ENCODE measurements at regions not wholly inside any gene's neighbourhood (a gene's known extent, or its start where the extent isn't known, plus 50 kb on each side); places are given as distances from the start of the nearest gene placed in this dataset.

DNA sequence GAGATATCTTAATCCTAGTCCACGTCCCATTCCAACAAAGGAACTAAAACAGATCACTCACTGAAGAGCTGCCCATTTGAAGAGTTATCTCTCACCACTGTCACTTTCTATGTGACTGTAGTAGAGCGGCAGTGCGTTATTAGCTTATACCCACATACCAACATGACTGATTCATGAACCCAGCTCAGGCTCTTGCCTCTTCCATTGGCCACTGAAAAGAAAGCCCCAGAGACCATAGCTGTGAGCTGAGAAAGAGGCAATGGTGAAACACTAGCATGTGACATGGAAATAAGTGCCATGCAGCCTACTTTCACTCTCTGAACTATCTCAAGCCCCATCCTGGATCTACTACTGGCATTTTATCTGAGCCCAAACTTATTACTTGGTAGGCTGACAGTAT is 151.7 kb upstream of the MOCS2 start:
- Histone ChIP-seq H3K79me2 (ENCODE audit: control insufficient read depth, insufficient read depth, low read length) (no peaks in the 10 kb centered on the region), H3K36me3 (ENCODE audit: control insufficient read depth in 2 of 2, extremely low read depth in 1 of 2, insufficient read depth in 2 of 2, low read length in 2 of 2) (peaks cover 0 to 6% of the 10 kb centered on the region in 2 experiments), H3K9me1 (ENCODE audit: control insufficient read depth, extremely low read depth, insufficient read depth, low read length) (no peaks in the 10 kb centered on the region), H3K4me3 (ENCODE audit: control insufficient read depth in 2 of 3, extremely low read depth in 1 of 3, insufficient read depth in 2 of 3, low read depth in 1 of 3, low read length in 3 of 3) (no peak overlapping the region), H3K4me2 (ENCODE audit: control insufficient read depth, extremely low read depth, insufficient read depth, low read depth, low read length) (no peak overlapping the region), H3K27me3 (ENCODE audit: control insufficient read depth, extremely low read depth, insufficient read depth, low read length) (no peaks in the 10 kb centered on the region), H3K9ac (ENCODE audit: control insufficient read depth, extremely low read depth, insufficient read depth, low read length) (no peak overlapping the region), H4K20me1 (ENCODE audit: control insufficient read depth, extremely low read depth, insufficient read depth, low read length) (no peaks in the 10 kb centered on the region), H3K9me3 (ENCODE audit: control insufficient read depth, low read depth, low read length) (no peaks in the 10 kb centered on the region), H2AFZ (ENCODE audit: control insufficient read depth, low read length) (no peak overlapping the region), H3K4me1 (ENCODE audit: control insufficient read depth, extremely low read depth, insufficient read depth, low read length) (peaks cover 36% of the 10 kb centered on the region), H3K27ac (ENCODE audit: control insufficient read depth, insufficient read depth, low read length) (no peak overlapping the region)
- FAIRE-seq (peak; percentile 9), DNase-seq (ENCODE audit: low read depth, low spot score) (no peak)
- TF ChIP-seq EZH2 (IDR thresholded peaks at IDR 0.05; ENCODE audit: low read length), result no peak
- dilution Hi-C loops (cut with MboI; ENCODE audit: extremely low pct_ligation_motif_present, low sequenced_read_pairs), result no loop called here

DNA sequence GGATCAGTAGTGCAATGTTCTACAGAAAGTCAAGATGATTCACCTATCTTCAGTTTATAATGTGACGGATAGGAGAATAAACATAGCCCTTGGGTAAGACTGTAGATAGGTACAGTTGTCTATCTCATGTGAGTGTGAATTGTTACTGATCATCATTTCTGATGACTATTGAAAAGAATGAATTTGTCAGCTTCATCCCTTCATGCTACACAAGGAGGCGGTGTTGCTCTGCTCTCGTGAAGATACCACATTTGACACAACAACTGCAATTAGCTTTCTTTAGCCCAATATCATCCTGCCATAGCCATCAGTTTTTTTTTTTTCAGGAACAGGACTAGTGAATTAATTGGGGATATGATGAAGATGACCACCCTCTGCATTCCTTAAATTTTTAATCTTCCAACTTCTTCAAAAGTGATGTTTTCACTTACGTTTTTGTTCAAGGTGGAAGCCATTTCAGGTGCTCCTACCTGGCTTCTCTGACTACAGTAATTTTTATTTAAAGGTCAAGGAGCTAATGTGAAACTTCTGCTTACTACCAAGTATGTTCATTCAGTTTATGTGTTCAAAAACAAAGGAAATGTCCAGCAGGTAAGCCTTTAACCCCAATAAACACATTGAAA is 152.9 kb upstream of the MOCS2 start:
- H3K9me3 ChIP-seq (ENCODE audit: control insufficient read depth, low read depth, low read length), result no peaks in the 10 kb centered on the region
- peak overlapping the region; percentile 56 for H3K27ac ChIP-seq (ENCODE audit: control insufficient read depth, insufficient read depth, low read length)
- peaks cover 0 to 6% of the 10 kb centered on the region in 2 experiments for H3K36me3 ChIP-seq (ENCODE audit: control insufficient read depth in 2 of 2, extremely low read depth in 1 of 2, insufficient read depth in 2 of 2, low read length in 2 of 2)
- H3K79me2 ChIP-seq (ENCODE audit: control insufficient read depth, insufficient read depth, low read length), result no peaks in the 10 kb centered on the region
- dilution Hi-C loops (cut with MboI; ENCODE audit: extremely low pct_ligation_motif_present, low sequenced_read_pairs), result no loop called here
- no peaks in the 10 kb centered on the region for H3K27me3 ChIP-seq (ENCODE audit: control insufficient read depth, extremely low read depth, insufficient read depth, low read length)
- H3K4me1 ChIP-seq (ENCODE audit: control insufficient read depth, extremely low read depth, insufficient read depth, low read length), result peaks cover 25% of the 10 kb centered on the region
- no peak overlapping the region for H3K4me2 ChIP-seq (ENCODE audit: control insufficient read depth, extremely low read depth, insufficient read depth, low read depth, low read length)
- no peak overlapping the region for H3K4me3 ChIP-seq (ENCODE audit: control insufficient read depth in 2 of 3, extremely low read depth in 1 of 3, insufficient read depth in 2 of 3, low read depth in 1 of 3, low read length in 3 of 3)
- no peaks in the 10 kb centered on the region for H4K20me1 ChIP-seq (ENCODE audit: control insufficient read depth, extremely low read depth, insufficient read depth, low read length)
- no peak overlapping the region for H2AFZ ChIP-seq (ENCODE audit: control insufficient read depth, low read length)
- H3K9me1 ChIP-seq (ENCODE audit: control insufficient read depth, extremely low read depth, insufficient read depth, low read length), result no peaks in the 10 kb centered on the region
- no peak for DNase-seq (ENCODE audit: low read depth, low spot score)
- no peak overlapping the region for H3K9ac ChIP-seq (ENCODE audit: control insufficient read depth, extremely low read depth, insufficient read depth, low read length)
- TF ChIP-seq EZH2 (IDR thresholded peaks at IDR 0.05; ENCODE audit: low read length), result no peak
- peak; percentile 75 to 84 (median 75) for TF ChIP-seq CTCF (optimal IDR thresholded peaks at IDR 0.05 in 1 of 3, IDR thresholded peaks at IDR 0.05 in 1 of 3, conservative IDR thresholded peaks at IDR 0.05 in 1 of 3; ENCODE audit: extremely low read depth in 1 of 3, insufficient read depth in 2 of 3, low read length in 3 of 3)
- peak; percentile 61 for FAIRE-seq

DNA sequence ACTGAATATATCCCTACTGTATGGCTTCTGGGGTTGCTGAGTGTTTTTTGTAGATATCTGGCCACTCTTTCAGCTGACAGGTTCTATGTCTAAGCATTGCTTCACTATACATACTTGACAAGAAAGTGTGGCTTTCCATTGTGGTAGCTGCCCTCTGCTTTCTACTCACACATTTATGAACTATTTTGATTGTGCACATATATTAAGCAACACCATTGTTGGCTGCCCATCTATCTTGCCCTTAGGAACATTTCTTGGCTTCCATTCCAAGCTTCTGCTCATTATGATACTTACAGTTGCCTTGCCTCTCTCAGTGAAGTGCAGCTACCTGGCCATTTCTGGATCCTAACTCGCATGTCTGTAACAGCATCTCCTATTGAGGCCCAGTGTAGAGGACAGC is 153.6 kb upstream of the MOCS2 start:
- peaks cover 5% of the 10 kb centered on the region for H3K9me3 ChIP-seq (ENCODE audit: control insufficient read depth, low read depth, low read length)
- no peaks in the 10 kb centered on the region for H3K79me2 ChIP-seq (ENCODE audit: control insufficient read depth, insufficient read depth, low read length)
- H4K20me1 ChIP-seq (ENCODE audit: control insufficient read depth, extremely low read depth, insufficient read depth, low read length), result no peaks in the 10 kb centered on the region
- no peak overlapping the region for H2AFZ ChIP-seq (ENCODE audit: control insufficient read depth, low read length)
- peak overlapping the region; percentile 56 for H3K27ac ChIP-seq (ENCODE audit: control insufficient read depth, insufficient read depth, low read length)
- peaks cover 20% of the 10 kb centered on the region for H3K4me1 ChIP-seq (ENCODE audit: control insufficient read depth, extremely low read depth, insufficient read depth, low read length)
- H3K9ac ChIP-seq (ENCODE audit: control insufficient read depth, extremely low read depth, insufficient read depth, low read length), result no peak overlapping the region
- dilution Hi-C loops (cut with MboI; ENCODE audit: extremely low pct_ligation_motif_present, low sequenced_read_pairs), result no loop called here
- H3K27me3 ChIP-seq (ENCODE audit: control insufficient read depth, extremely low read depth, insufficient read depth, low read length), result no peaks in the 10 kb centered on the region
- DNase-seq (ENCODE audit: low read depth, low spot score) (no peak), FAIRE-seq (peak; percentile 75)
- no peak overlapping the region for H3K4me3 ChIP-seq (ENCODE audit: control insufficient read depth in 2 of 3, extremely low read depth in 1 of 3, insufficient read depth in 2 of 3, low read depth in 1 of 3, low read length in 3 of 3)
- TF ChIP-seq EZH2 (IDR thresholded peaks at IDR 0.05; ENCODE audit: low read length) (no peak), CTCF (optimal IDR thresholded peaks at IDR 0.05 in 1 of 3, IDR thresholded peaks at IDR 0.05 in 1 of 3, conservative IDR thresholded peaks at IDR 0.05 in 1 of 3; ENCODE audit: extremely low read depth in 1 of 3, insufficient read depth in 2 of 3, low read length in 3 of 3) (no peak)
- peaks cover 0 to 6% of the 10 kb centered on the region in 2 experiments for H3K36me3 ChIP-seq (ENCODE audit: control insufficient read depth in 2 of 2, extremely low read depth in 1 of 2, insufficient read depth in 2 of 2, low read length in 2 of 2)
- H3K9me1 ChIP-seq (ENCODE audit: control insufficient read depth, extremely low read depth, insufficient read depth, low read length), result no peaks in the 10 kb centered on the region
- no peak overlapping the region for H3K4me2 ChIP-seq (ENCODE audit: control insufficient read depth, extremely low read depth, insufficient read depth, low read depth, low read length)

Measured in keratinocyte (primary cell).